GM19397 (cell line): ENCODE measurements at regions not wholly inside any gene's neighbourhood (a gene's known extent, or its start where the extent isn't known, plus 50 kb on each side); places are given as distances from the start of the nearest gene placed in this dataset.
A peak's percentile ranks its signal among the peaks of the same experiment; 100 is the strongest.
"Not testable (repeated sequence)": the region's sequence is repeated elsewhere in the genome, so short reads cannot be mapped to it uniquely, and the experiment has no call there.

ENCODE experiments used
- ATAC-seq: cut with Tn5 transposase; IDR thresholded peaks from one replicate; pipeline ENCODE4 v1.9.1; 2021; ENCODE audit warnings: mild to moderate bottlenecking, moderate library complexity; ENCODE audit not compliant: unreplicated experiment

GRCh38 chr2:65626831-65627230, 194.4 kb upstream of the SPRED2 start:
- no peak for ATAC-seq

- ATAC-seq, result no peak
These were observed 193.6 kb upstream of the SPRED2 start for GRCh38 chr2:65625982-65626381.

GRCh38 chr2:65622951-65623535, 190.6 kb upstream of the SPRED2 start:
- no peak for ATAC-seq

GRCh38 chr2:65622499-65622898, 190.1 kb upstream of the SPRED2 start:
- ATAC-seq, result no peak

- no peak for ATAC-seq
These were observed 188.1 kb upstream of the SPRED2 start for GRCh38 chr2:65620524-65620923.

- ATAC-seq, result no peak
These were observed 187.6 kb upstream of the SPRED2 start for GRCh38 chr2:65620026-65620425.

GRCh38 chr2:65615602-65616001, 183.2 kb upstream of the SPRED2 start:
- no peak for ATAC-seq

GRCh38 chr2:65613968-65614555, 181.7 kb upstream of the SPRED2 start:
- ATAC-seq, result no peak

- no peak for ATAC-seq
These were observed 179.1 kb upstream of the SPRED2 start for GRCh38 chr2:65611488-65611887.

GRCh38 chr2:65608916-65609315, 176.5 kb upstream of the SPRED2 start:
- no peak for ATAC-seq

GRCh38 chr2:65608466-65608865, 176.1 kb upstream of the SPRED2 start:
- ATAC-seq, result no peak

- ATAC-seq, result no peak
These were observed 175.4 kb upstream of the SPRED2 start for GRCh38 chr2:65607662-65608305.

GRCh38 chr2:65605743-65606058, 173.3 kb upstream of the SPRED2 start:
- peak; percentile 36 for ATAC-seq

GRCh38 chr2:65605058-65605742, 172.8 kb upstream of the SPRED2 start:
- ATAC-seq, result peak; percentile 8

- no peak for ATAC-seq
These were observed 171.8 kb upstream of the SPRED2 start for GRCh38 chr2:65604246-65604645.

GRCh38 chr2:65602603-65603235, 170.3 kb upstream of the SPRED2 start:
- no peak for ATAC-seq

GRCh38 chr2:65600871-65601270, 168.5 kb upstream of the SPRED2 start:
- not testable (repeated sequence) for ATAC-seq

GRCh38 chr2:65600351-65600750, 168.0 kb upstream of the SPRED2 start:
- ATAC-seq, result not testable (repeated sequence)

GRCh38 chr2:65599693-65600092, 167.3 kb upstream of the SPRED2 start:
- no peak for ATAC-seq

- no peak for ATAC-seq
These were observed 166.6 kb upstream of the SPRED2 start for GRCh38 chr2:65598996-65599395.

- ATAC-seq, result no peak
These were observed 165.9 kb upstream of the SPRED2 start for GRCh38 chr2:65598264-65598663.

GRCh38 chr2:65595630-65596029, 163.2 kb upstream of the SPRED2 start:
- no peak for ATAC-seq
